Muscle layer of duodenum (tissue), 2 donors: ENCODE measurements at regions not wholly inside any gene's neighbourhood (a gene's known extent, or its start where the extent isn't known, plus 50 kb on each side); places are given as distances from the start of the nearest gene placed in this dataset.
"Not testable (repeated sequence)": the region's sequence is repeated elsewhere in the genome, so short reads cannot be mapped to it uniquely, and the experiment has no call there.

ENCODE experiments used
- H3K27ac ChIP-seq: one replicate; pipeline ENCODE4 v1.7.0; 2013; ENCODE audit warnings: mild to moderate bottlenecking, low read length
- H3K27me3 ChIP-seq: one replicate; pipeline ENCODE4 v1.7.0; 2013; ENCODE audit warnings: low read depth, mild to moderate bottlenecking, control low read depth, low read length
- H3K36me3 ChIP-seq, 2 donors: one replicate each; pipeline ENCODE4 v1.7.0; 2013; ENCODE audit warnings: low read length in 2 of 2, control low read depth in 1 of 2, mild to moderate bottlenecking in 1 of 2; ENCODE audit not compliant: insufficient read depth in 2 of 2, control insufficient read depth in 1 of 2
- H3K4me1 ChIP-seq, 2 donors: one replicate each; pipeline ENCODE4 v1.7.0; 2013; ENCODE audit warnings: low read length in 2 of 2, mild to moderate bottlenecking in 2 of 2, control low read depth in 1 of 2, moderate library complexity in 1 of 2; ENCODE audit not compliant: insufficient read depth in 2 of 2, control insufficient read depth in 1 of 2
- H3K4me3 ChIP-seq, 2 donors: one replicate each; pipeline ENCODE4 v1.7.0; 2013; ENCODE audit warnings: low read length in 2 of 2, low read depth in 1 of 2, mild to moderate bottlenecking in 1 of 2
- H3K9me3 ChIP-seq, 2 donors: one replicate each; pipeline ENCODE4 v1.7.0; 2013; ENCODE audit warnings: low read length in 2 of 2, control low read depth in 1 of 2, mild to moderate bottlenecking in 1 of 2; ENCODE audit not compliant: control insufficient read depth in 1 of 2
- donor health status: healthy.

GRCh38 chr2:166743482-166743881 lies 144.8 kb upstream of the XIRP2 start:
- H3K4me1 ChIP-seq, H3K27me3 ChIP-seq, H3K36me3 ChIP-seq, H3K27ac ChIP-seq: not testable (repeated sequence)
- Histone ChIP-seq H3K4me3 (peak overlapping the region in 1 of 2 donors; percentile 26), H3K9me3 (peaks cover 0 to 55% of the 10 kb centered on the region in 2 donors)

- H3K27me3 ChIP-seq: no peaks in the 10 kb centered on the region
- no peak overlapping the region for H3K4me3 ChIP-seq
- no peaks in the 10 kb centered on the region for H3K36me3 ChIP-seq
- no peaks in the 10 kb centered on the region for H3K4me1 ChIP-seq
- H3K9me3 ChIP-seq: no peaks in the 10 kb centered on the region
- no peak overlapping the region for H3K27ac ChIP-seq
Measured at GRCh38 chr2:166727095-166727494, 161.2 kb upstream of the XIRP2 start.

- Histone ChIP-seq H3K4me3 (no peak overlapping the region), H3K4me1 (no peaks in the 10 kb centered on the region), H3K9me3 (no peaks in the 10 kb centered on the region), H3K27ac (no peak overlapping the region), H3K36me3 (no peaks in the 10 kb centered on the region), H3K27me3 (no peaks in the 10 kb centered on the region)
Measured at GRCh38 chr2:166725927-166726924, 162.1 kb upstream of the XIRP2 start.

- H3K9me3 ChIP-seq: no peaks in the 10 kb centered on the region
- H3K27ac ChIP-seq: no peak overlapping the region
- no peaks in the 10 kb centered on the region for H3K27me3 ChIP-seq
- no peaks in the 10 kb centered on the region for H3K4me1 ChIP-seq
- no peaks in the 10 kb centered on the region for H3K36me3 ChIP-seq
- H3K4me3 ChIP-seq: no peak overlapping the region
Measured at GRCh38 chr2:166716968-166717367, 171.3 kb upstream of the XIRP2 start.

- Histone ChIP-seq H3K9me3 (no peaks in the 10 kb centered on the region), H3K4me1 (no peaks in the 10 kb centered on the region), H3K36me3 (no peaks in the 10 kb centered on the region), H3K27ac (no peak overlapping the region), H3K4me3 (no peak overlapping the region), H3K27me3 (no peaks in the 10 kb centered on the region)
Measured at GRCh38 chr2:166700079-166700478, 188.2 kb upstream of the XIRP2 start.

GRCh38 chr2:166695154-166695553 lies 193.1 kb upstream of the XIRP2 start:
- Histone ChIP-seq H3K36me3 (no peaks in the 10 kb centered on the region), H3K9me3 (peaks cover 0 to 10% of the 10 kb centered on the region in 2 donors), H3K4me3 (no peak overlapping the region), H3K27ac (no peak overlapping the region), H3K4me1 (no peaks in the 10 kb centered on the region), H3K27me3 (no peaks in the 10 kb centered on the region)

- H3K27me3 ChIP-seq: not testable (repeated sequence)
Measured at GRCh38 chr2:166686057-166686456, 192.0 kb upstream of the SCN7A start.

GRCh38 chr2:166677996-166678395 lies 183.9 kb upstream of the SCN7A start:
- H3K36me3 ChIP-seq: no peaks in the 10 kb centered on the region
- H3K27ac ChIP-seq: no peak overlapping the region
- H3K27me3 ChIP-seq: no peaks in the 10 kb centered on the region
- no peak overlapping the region for H3K4me3 ChIP-seq
- peaks cover 0 to 2% of the 10 kb centered on the region in 2 donors for H3K9me3 ChIP-seq
- no peaks in the 10 kb centered on the region for H3K4me1 ChIP-seq

More at GRCh38 chr2:166686057-166686456, 192.0 kb upstream of the SCN7A start:
- not testable (repeated sequence) for H3K9me3 ChIP-seq, H3K36me3 ChIP-seq, H3K4me1 ChIP-seq, H3K4me3 ChIP-seq, H3K27ac ChIP-seq

GRCh38 chr2:166676716-166677115 lies 182.7 kb upstream of the SCN7A start:
- no peak overlapping the region for H3K27ac ChIP-seq
- H3K27me3 ChIP-seq: no peaks in the 10 kb centered on the region
- H3K4me1 ChIP-seq: no peaks in the 10 kb centered on the region
- H3K4me3 ChIP-seq: no peak overlapping the region
- H3K9me3 ChIP-seq: peaks cover 0 to 2% of the 10 kb centered on the region in 2 donors
- H3K36me3 ChIP-seq: no peaks in the 10 kb centered on the region

- Histone ChIP-seq H3K4me1 (no peaks in the 10 kb centered on the region), H3K9me3 (peaks cover 0 to 2% of the 10 kb centered on the region in 2 donors), H3K27ac (no peak overlapping the region), H3K27me3 (no peaks in the 10 kb centered on the region), H3K4me3 (no peak overlapping the region), H3K36me3 (no peaks in the 10 kb centered on the region)
Measured at GRCh38 chr2:166675553-166675952, 181.5 kb upstream of the SCN7A start.

GRCh38 chr2:166673986-166674385 lies 179.9 kb upstream of the SCN7A start:
- H3K27ac ChIP-seq: no peak overlapping the region
- H3K4me3 ChIP-seq: no peak overlapping the region
- H3K9me3 ChIP-seq: no peaks in the 10 kb centered on the region
- no peaks in the 10 kb centered on the region for H3K36me3 ChIP-seq
- H3K27me3 ChIP-seq: no peaks in the 10 kb centered on the region
- no peaks in the 10 kb centered on the region for H3K4me1 ChIP-seq
